Smooth muscle cell (in vitro differentiated cells): ENCODE measurements at regions not wholly inside any gene's neighbourhood (a gene's known extent, or its start where the extent isn't known, plus 50 kb on each side); places are given as distances from the start of the nearest gene placed in this dataset.

ENCODE experiments used
- DNase-seq: peaks from one replicate; lab custom pipeline; 2025; ENCODE audit not compliant: unreplicated experiment; lab: John Stamatoyannopoulos, UW
- H2AFZ ChIP-seq: fragments of 200-600 bp; sonication (generic); 2 replicates; pipeline ENCODE4 v1.6.0; 2016; ENCODE audit warnings: antibody characterized with exemption, low read depth, mild to moderate bottlenecking
- H3F3A ChIP-seq: fragments of 200-600 bp; sonication (generic); 2 replicates; pipeline ENCODE4 v1.6.0; 2017; ENCODE audit warnings: antibody characterized with exemption, low read depth
- H3K27ac ChIP-seq: fragments of 200-600 bp; sonication (generic); 2 replicates; pipeline ENCODE4 v1.5.1; 2016; ENCODE audit warnings: low read depth, mild to moderate bottlenecking
- H3K27me3 ChIP-seq: fragments of 200-600 bp; sonication (generic); 2 replicates; pipeline ENCODE4 v1.6.1; 2016; ENCODE audit warnings: low read depth, mild to moderate bottlenecking
- H3K36me3 ChIP-seq: fragments of 200-600 bp; sonication (generic); 2 replicates; pipeline ENCODE4 v1.5.1; 2016; ENCODE audit warnings: low read depth
- H3K4me1 ChIP-seq: fragments of 200-600 bp; sonication (generic); 2 replicates; pipeline ENCODE4 v1.5.1; 2016; ENCODE audit warnings: low read depth
- H3K4me2 ChIP-seq: fragments of 200-600 bp; sonication (generic); 2 replicates; pipeline ENCODE4 v1.6.0; 2016; ENCODE audit warnings: mild to moderate bottlenecking
- H3K4me3 ChIP-seq: fragments of 200-600 bp; sonication (generic); 2 replicates; pipeline ENCODE4 v1.5.1; 2016; ENCODE audit warnings: mild to moderate bottlenecking
- H3K79me2 ChIP-seq: fragments of 200-600 bp; sonication (generic); 2 replicates; pipeline ENCODE4 v1.6.0; 2016; ENCODE audit warnings: low read depth, mild to moderate bottlenecking
- H3K9ac ChIP-seq: fragments of 200-600 bp; sonication (generic); 2 replicates; pipeline ENCODE4 v1.6.0; 2016; ENCODE audit warnings: low read depth
- H3K9me3 ChIP-seq: fragments of 200-600 bp; sonication (generic); replicated peaks from 2 replicates; pipeline ENCODE4 v1.5.1; 2016; ENCODE audit warnings: low read depth
- H4K20me1 ChIP-seq: fragments of 200-600 bp; sonication (generic); 2 replicates; pipeline ENCODE4 v1.6.0; 2016; ENCODE audit warnings: low read depth
- WGBS: methylation state at CpG from one replicate; pipeline ENCODE4 v1.1.7; 2016; ENCODE audit warnings: low lambda C conversion rate; 5-methylcytosine and 5-hydroxymethylcytosine counted together
- TF ChIP-seq, protein P1 (sequence below): fragments of 200-600 bp; sonication (generic); IDR thresholded peaks from 2 replicates; pipeline ENCODE4 v1.5.1; 2017; ENCODE audit warnings: borderline replicate concordance, mild to moderate bottlenecking, antibody characterized with exemption; ENCODE audit not compliant: insufficient read depth, poor library complexity, severe bottlenecking

DNA sequence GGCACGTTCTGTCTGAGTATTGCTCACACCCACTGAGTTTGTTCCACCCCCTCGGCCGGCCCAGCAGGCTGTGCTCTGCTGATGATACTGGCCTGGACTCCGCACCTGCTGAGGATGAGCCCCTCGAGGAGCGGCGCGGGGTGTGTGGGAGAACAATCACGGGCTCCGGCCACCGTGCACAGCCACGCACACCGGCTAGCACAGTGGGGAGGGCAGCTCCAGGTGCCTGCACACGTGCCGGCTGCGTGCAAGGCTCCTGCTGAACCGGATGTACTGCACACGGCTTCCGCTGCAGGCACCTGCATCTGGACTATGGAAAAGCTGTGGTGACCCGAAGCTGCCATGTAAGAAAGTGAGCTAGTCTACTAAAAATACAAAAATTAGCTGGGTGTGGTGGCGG lies 485.2 kb upstream of the CDH9 start:
- no peak overlapping the region for H3K4me2 ChIP-seq
- no peaks in the 10 kb centered on the region for H3F3A ChIP-seq
- H3K79me2 ChIP-seq = no peaks in the 10 kb centered on the region
- DNase-seq = no peak
- no peak overlapping the region for H3K4me3 ChIP-seq
- H3K27me3 ChIP-seq = no peaks in the 10 kb centered on the region
- TF ChIP-seq, protein P1, sequence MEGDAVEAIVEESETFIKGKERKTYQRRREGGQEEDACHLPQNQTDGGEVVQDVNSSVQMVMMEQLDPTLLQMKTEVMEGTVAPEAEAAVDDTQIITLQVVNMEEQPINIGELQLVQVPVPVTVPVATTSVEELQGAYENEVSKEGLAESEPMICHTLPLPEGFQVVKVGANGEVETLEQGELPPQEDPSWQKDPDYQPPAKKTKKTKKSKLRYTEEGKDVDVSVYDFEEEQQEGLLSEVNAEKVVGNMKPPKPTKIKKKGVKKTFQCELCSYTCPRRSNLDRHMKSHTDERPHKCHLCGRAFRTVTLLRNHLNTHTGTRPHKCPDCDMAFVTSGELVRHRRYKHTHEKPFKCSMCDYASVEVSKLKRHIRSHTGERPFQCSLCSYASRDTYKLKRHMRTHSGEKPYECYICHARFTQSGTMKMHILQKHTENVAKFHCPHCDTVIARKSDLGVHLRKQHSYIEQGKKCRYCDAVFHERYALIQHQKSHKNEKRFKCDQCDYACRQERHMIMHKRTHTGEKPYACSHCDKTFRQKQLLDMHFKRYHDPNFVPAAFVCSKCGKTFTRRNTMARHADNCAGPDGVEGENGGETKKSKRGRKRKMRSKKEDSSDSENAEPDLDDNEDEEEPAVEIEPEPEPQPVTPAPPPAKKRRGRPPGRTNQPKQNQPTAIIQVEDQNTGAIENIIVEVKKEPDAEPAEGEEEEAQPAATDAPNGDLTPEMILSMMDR = no peak
- no peak overlapping the region for H3K9ac ChIP-seq
- 96% methylated on average over 19 of the region's 21 CpGs for WGBS
- H3K4me1 ChIP-seq = no peaks in the 10 kb centered on the region
- no peaks in the 10 kb centered on the region for H3K9me3 ChIP-seq
- no peak overlapping the region for H2AFZ ChIP-seq
- H4K20me1 ChIP-seq = no peaks in the 10 kb centered on the region
- H3K36me3 ChIP-seq = no peaks in the 10 kb centered on the region
- H3K27ac ChIP-seq = no peak overlapping the region

DNA sequence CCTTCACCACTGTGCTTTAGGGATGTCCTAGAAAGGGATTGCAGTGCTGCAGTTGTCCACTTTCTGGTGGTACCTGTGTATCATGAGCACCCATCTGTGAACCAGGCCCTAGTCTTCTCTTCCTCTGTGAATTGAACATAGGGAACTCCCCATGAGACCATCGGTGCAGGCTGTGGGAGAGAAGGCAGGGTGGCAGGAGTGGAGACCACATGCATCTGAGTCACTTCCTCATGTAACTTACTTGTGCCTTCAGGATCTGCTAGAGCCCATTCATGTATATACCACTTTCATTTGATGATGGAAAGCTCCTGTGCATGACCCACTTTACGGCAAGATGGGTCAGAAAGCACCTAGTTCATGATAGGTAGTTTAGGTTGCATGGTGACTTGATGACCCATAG lies 478.1 kb upstream of the CDH9 start:
- no peak overlapping the region for H3K4me2 ChIP-seq
- no peaks in the 10 kb centered on the region for H3K79me2 ChIP-seq
- no peak overlapping the region for H3K4me3 ChIP-seq
- TF ChIP-seq, protein P1 = no peak
- H2AFZ ChIP-seq = no peak overlapping the region
- no peaks in the 10 kb centered on the region for H3F3A ChIP-seq
- H3K36me3 ChIP-seq = no peaks in the 10 kb centered on the region
- no peaks in the 10 kb centered on the region for H4K20me1 ChIP-seq
- no peak overlapping the region for H3K27ac ChIP-seq
- no peak for DNase-seq
- H3K4me1 ChIP-seq = no peaks in the 10 kb centered on the region
- H3K9me3 ChIP-seq = no peaks in the 10 kb centered on the region
- no peaks in the 10 kb centered on the region for H3K27me3 ChIP-seq
- WGBS = 94% methylated on average over 2 of the region's 2 CpGs
- no peak overlapping the region for H3K9ac ChIP-seq

DNA sequence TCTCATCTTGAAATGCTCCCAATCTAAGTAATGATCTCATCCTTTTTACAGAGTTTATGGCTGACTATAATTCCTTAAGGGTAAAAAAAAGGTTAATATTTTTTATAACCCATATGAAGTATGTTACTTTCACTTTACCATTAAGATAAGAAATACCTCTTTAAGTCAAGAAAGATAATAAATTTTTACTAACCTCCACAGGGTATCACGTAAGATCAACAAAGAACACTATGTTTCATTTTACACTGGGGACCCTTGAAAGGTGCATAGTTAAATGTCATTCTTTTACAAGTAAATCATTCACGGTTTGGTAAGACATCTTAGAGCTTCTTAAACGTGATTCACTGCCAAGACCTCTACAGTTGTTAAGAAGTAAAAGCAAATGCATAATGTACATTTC lies 472.7 kb upstream of the CDH9 start:
- Histone ChIP-seq H3K9ac (no peak overlapping the region), H3K4me2 (no peak overlapping the region), H2AFZ (no peak overlapping the region), H3K27me3 (no peaks in the 10 kb centered on the region), H3F3A (no peaks in the 10 kb centered on the region), H3K27ac (no peak overlapping the region), H3K4me3 (no peak overlapping the region), H3K79me2 (no peaks in the 10 kb centered on the region), H3K36me3 (no peaks in the 10 kb centered on the region), H3K9me3 (no peaks in the 10 kb centered on the region), H4K20me1 (no peaks in the 10 kb centered on the region), H3K4me1 (no peaks in the 10 kb centered on the region)
- 82% methylated on average over 3 of the region's 3 CpGs for WGBS
- TF ChIP-seq, protein P1 = no peak
- DNase-seq = no peak

DNA sequence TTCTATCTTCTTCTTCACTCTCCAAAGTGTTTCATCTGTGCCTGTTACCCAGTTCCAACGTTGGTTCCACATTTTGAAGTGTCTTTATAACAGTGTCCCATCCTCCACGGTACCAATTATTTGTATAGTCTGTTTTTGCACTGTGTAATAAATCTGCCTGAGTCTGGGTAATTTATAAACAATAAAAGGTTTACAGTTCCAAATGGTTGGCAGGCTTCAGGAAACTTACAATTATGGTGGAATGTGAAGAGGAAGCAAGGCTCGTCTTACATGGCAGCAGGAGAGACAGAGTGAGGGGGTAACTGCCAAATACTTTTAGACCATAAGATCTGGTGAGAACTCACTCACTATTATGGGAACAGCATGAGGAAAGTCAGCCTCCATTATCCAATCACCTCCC lies 465.4 kb upstream of the CDH9 start:
- Histone ChIP-seq H4K20me1 (no peaks in the 10 kb centered on the region), H3K4me1 (no peaks in the 10 kb centered on the region), H3K9ac (no peak overlapping the region), H3K27ac (no peak overlapping the region), H3K9me3 (no peaks in the 10 kb centered on the region), H3K79me2 (no peaks in the 10 kb centered on the region), H2AFZ (no peak overlapping the region), H3K4me2 (no peak overlapping the region), H3K4me3 (no peak overlapping the region), H3K27me3 (no peaks in the 10 kb centered on the region), H3K36me3 (no peaks in the 10 kb centered on the region), H3F3A (no peaks in the 10 kb centered on the region)
- TF ChIP-seq, protein P1 = no peak
- 66% methylated on average over 3 of the region's 3 CpGs for WGBS
- no peak for DNase-seq
